ENCODE measurements at regions not wholly inside any gene's neighbourhood (a gene's known extent, or its start where the extent isn't known, plus 50 kb on each side); places are given as distances from the start of the nearest gene placed in this dataset.

- ATAC-seq (ENCODE audit: low FRiP score), result no peak
- TF ChIP-seq CTCF (IDR thresholded peaks at IDR 0.05), result no peak
- DNase-seq (ENCODE audit: low spot score), result no peak
These were observed 564.5 kb downstream of the BCL11B start for GRCh38 chr14:98707522-98707921.

DNA sequence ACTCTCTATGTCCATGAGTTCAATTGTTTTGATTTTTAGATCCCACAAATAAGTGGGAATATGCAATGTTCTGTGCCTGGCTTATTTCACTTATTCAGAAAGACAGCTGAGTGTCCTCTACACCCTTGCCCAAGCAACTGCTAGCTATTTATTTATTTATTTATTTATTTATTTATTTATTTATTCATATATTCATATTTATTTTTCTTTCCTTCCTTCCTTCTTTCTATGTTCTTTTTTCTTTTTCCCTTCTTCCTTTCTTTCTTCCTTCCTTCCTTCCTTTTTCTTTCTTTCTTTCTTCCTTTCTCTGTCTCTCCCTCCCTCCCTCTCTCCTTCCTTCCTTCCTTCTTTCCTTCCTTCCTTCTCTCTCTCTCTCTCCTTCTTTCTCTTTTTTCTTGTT lies 563.4 kb downstream of the BCL11B start:
- TF ChIP-seq CTCF (IDR thresholded peaks at IDR 0.05), result no peak
- DNase-seq (ENCODE audit: low spot score), result no peak
- ATAC-seq (ENCODE audit: low FRiP score), result no peak

DNA sequence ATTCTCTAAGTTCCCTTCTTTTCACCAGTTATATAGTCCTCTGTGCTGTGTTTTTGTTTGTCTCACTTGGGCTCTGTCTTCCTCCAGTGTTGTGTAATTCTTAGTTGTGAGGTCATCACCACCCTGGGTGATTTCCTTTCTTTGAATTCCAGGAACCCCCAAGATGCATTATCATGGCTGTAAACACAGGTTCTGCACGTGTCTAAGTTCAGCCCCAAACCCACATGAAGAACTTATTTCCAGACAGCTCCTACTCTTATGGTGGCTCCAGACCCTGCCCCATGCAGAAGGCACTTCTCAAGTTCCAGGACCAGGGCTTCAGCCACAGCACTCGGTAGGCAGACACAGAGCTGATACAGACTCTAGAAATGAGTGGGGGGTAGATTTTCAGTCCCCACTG lies 560.5 kb downstream of the BCL11B start:
- no peak for DNase-seq (ENCODE audit: low spot score)
- no peak for ATAC-seq (ENCODE audit: low FRiP score)
- TF ChIP-seq CTCF (IDR thresholded peaks at IDR 0.05), result no peak

DNA sequence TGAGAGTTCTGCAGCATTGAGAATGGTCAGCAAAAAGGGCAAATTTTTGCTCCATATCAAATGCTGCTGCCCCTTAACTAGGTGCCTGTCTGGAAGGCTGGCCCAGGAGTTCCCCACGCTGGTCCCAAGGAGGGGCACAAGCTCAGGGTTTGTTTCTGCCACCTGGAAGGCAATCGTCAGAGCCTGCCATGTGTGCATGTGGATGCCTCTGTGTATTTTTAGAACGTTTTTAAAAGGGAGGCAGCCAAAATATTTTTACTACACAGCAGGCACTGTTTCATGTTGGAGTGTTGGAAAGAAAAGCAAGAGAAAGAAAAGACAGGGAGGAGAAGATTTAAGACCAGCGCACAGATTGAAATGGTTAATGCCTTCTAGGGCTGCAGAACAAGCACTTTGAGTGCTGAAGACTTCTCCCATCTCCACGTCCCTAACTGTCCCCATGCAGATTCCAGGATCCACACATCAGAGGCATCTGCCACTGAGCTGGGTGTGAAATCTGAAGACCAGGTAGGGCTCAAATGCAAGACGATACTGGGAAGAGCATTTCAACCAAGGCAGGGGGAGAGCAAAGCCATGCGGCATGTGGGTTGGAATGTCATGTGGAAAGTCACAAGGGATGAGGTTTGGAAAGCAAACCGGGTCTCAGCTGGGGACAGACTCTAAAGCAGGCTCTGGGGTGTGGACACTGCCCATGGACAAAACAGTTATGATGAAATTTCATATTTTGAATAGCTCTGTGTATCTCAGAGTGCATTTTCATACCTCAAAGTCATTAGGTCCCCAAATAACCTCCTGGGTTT lies 557.2 kb downstream of the BCL11B start:
- TF ChIP-seq CTCF (IDR thresholded peaks at IDR 0.05), result no peak
- no peak for ATAC-seq (ENCODE audit: low FRiP score)
- DNase-seq (ENCODE audit: low spot score), result no peak

DNA sequence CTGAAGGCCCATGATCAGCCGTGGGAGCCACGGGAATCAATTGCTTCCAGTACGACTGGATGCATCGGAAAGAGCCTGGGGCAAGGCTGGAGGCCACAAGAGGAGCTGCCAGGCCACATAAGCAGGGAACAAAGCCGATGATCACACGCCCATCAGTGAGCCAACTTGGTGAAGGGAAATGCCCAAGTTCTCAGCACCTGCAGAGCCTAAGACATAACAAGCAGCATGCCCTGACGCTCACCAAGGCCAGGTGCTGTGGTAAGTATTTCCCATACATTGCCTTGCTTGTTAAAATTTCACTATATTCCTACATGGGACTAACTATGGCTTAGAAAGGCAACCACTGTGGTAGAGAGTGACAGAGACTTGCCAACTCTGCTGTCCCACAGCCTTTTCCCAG lies 555.9 kb downstream of the BCL11B start:
- no peak for TF ChIP-seq CTCF (IDR thresholded peaks at IDR 0.05)
- ATAC-seq (ENCODE audit: low FRiP score), result no peak
- no peak for DNase-seq (ENCODE audit: low spot score)

- no peak for ATAC-seq (ENCODE audit: low FRiP score)
These were observed 550.9 kb downstream of the BCL11B start for GRCh38 chr14:98721061-98721460.

More at GRCh38 chr14:98721061-98721460, 550.9 kb downstream of the BCL11B start:
- DNase-seq (ENCODE audit: low spot score), result no peak
- no peak for TF ChIP-seq CTCF (IDR thresholded peaks at IDR 0.05)

All from omental fat pad (tissue), 3 donors.